HG03575 (cell line): ENCODE measurements at regions not wholly inside any gene's neighbourhood (a gene's known extent, or its start where the extent isn't known, plus 50 kb on each side); places are given as distances from the start of the nearest gene placed in this dataset.

Experiments
- ATAC-seq: cut with Tn5 transposase; IDR thresholded peaks from one replicate; pipeline ENCODE4 v1.9.1; 2021; ENCODE audit not compliant: unreplicated experiment, insufficient number of reproducible peaks, low FRiP score; ENCODE audit errors: extremely low read depth

DNA sequence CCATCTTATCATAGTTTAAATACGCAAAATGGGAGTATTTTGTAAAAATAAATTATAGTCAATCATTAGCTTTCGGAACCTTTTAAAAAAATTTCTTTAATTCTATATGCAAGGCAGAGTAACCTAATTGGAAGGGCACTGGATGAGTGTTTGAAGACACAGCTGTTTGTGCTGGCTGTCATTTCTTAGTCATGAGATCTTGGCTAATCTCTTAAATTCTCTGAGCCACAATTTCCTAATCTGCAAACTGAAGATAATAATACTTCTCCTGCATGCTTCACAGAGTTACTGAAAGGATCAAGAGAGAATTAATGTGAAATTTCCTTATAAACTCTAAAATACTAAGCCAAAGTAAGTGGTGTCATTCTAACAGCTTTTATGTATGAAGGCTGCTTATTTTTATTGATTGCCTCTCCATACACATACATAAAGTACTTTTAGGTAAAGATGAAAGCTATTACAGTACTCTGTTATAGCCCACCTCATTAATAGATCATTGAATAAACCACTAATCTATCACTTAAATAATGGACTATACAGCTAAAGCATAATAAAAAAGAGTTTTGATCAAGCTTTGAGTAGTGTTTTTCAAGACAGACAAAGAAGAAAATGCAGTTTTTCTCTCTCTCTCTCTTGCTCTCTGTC, 383.7 kb upstream of the IRAK1BP1 start:
- no peak for ATAC-seq

DNA sequence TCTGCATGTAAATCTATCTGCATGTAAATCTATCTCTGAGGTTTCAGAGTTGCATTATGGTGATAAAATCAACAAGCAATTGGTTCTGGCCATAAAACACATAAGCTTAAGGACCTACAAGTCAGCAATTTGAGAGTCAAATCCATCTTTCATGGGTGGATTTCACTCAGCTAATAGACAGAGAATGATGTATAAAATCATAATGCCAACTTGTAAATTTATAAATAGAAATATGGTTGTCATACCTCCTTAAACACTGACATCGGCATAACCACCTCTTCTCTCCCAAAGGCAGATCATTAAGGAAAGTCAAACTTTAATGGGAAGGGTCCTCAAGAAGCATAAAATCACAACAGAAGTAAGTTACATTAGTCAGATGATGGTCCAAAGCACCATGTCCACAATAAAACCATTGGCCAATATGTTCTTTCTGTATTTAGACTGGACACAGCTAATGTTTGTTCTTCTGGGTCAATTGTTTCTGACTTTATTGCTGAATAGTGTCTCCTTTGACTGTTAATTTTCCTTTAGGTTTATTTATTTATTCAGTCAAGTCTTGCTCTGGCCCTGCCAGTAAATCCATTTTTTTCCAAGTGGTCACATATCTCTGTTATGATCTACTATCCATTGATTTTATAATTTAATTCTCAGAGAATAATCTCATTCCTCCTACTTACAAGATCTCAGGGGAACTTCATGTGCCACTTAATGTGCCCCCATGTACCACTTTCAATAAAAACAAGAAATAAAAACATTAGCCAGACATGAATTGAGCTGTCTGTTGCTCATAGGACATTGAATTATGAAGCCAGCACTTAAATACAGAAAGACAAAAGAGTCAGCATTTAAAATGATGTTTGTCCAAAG, 382.9 kb upstream of the IRAK1BP1 start:
- ATAC-seq, result no peak

DNA sequence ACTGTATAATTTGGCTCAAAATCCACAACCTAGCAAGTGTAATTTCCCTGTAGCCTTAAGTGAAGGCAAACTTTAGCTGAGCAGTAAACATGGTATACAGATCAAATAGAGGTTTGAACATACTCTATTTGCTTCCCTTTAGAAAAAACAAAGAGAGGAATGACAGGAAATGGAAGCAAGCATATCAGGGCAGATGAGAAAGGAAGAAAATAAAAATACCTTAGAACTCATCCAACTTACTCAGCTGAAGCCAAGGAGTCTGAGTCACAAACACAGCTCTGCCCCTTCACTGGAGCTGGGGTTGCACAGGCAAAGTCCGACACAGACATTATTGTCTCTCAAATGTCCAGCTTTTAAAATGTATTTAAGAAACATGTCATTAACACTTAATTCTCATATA, 379.9 kb upstream of the IRAK1BP1 start:
- no peak for ATAC-seq

DNA sequence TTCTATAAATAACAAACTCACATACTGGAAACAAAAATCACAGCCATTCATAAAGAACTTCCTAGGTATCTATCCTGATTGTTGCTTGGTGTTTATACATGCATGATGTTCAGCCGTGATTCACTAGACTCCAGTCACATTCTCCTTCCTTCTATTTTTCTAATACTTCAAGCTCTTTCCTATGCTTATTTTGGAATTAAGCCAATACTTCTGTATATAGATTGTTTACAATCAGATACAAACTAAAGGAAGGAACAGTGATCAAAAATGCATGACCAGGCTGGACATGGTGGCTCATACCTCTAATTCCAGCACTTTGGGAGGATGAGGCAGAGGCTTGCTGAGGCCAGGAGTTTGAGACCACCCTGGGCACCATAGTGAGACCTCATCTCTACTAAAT, 377.5 kb upstream of the IRAK1BP1 start:
- ATAC-seq, result no peak

DNA sequence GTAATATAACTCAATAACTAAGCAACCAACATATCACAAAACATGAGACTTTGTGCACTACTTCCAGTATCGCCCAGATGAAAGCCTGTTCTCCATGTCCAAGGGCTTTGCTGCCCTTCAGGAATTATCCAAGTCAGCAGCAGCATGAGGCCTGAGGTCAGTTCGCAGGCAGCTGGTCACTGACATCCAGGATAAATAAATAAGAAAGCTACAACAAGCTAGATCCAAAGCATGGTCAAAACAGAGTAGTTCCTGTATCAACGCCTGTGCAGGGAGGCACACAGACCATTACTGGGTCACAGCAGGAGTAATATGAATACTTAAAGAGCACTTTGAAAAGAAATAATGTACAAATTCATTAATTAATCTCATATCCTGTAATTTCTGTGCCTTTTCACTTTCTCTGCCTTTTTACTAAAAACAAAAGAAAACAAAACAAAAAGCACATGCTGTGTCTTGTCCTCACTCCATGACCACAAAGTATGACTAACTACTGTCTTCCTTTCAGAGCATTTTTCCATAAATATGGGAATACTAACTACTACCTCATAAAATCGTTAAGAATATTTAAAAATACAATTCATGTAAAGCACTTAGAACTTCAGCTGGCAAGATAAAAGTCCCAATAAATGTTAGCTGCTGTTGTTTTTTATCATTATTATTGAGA, 374.9 kb upstream of the IRAK1BP1 start:
- no peak for ATAC-seq

DNA sequence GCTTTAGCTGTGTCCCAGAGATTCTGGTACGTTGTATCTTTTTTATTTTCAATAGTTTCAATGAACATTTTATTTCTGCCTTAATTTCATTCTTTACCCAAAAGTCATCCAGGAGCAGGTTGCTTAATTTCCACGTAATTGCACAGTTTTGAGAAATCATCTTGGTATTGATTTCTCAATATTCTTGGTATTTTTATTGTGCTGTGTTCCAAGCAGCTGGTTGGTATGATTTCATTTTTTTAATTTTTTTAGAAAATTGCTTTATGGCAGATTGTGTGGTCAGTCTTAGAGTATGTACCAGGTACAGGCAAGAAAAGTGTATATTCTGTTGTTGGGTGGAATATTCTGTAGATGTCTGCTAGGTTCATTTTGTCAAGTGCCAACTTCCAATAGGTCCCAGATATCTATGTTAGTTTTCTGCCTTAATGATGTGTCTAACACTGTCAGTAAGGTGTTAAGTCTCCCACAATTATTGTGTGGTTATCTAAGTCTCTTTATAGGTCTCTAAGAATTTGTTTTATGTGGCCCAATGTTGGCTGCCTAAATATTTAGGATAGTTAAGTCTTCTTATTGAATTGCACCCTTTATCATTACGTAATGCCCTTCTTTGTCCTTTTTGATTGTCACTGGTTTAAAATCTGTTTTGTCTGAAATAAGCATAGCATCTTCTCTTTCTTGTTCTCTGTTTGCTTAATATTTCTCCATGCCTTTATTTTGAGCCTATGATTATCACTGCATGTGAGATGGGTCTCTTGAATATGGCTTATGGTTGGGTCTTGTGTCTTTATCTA, 366.9 kb upstream of the IRAK1BP1 start:
- no peak for ATAC-seq

DNA sequence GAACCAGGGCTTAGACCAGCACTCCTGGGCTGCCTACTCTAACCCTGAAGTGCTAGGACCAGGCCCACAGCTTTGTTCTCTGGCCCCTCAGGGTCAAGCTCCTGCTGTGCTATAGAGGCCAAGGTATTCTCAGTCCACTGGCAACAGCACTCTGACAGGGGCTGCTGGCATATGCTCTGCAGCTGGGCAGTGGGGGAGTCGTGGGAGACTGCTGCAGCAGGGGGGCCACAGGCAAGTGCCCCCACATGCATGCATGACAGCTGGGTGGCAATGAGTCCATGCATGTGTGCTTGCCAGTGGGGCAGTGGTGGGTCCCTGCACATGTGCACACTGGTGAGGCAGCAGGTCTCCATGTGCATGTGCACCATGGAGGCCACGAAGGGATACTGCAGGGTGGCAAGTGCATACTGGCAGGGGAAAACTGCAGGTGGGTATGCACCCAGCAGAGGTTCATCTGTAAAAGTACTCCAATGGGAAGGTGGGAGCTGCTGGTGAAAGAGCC, 364.9 kb upstream of the IRAK1BP1 start:
- ATAC-seq, result no peak

DNA sequence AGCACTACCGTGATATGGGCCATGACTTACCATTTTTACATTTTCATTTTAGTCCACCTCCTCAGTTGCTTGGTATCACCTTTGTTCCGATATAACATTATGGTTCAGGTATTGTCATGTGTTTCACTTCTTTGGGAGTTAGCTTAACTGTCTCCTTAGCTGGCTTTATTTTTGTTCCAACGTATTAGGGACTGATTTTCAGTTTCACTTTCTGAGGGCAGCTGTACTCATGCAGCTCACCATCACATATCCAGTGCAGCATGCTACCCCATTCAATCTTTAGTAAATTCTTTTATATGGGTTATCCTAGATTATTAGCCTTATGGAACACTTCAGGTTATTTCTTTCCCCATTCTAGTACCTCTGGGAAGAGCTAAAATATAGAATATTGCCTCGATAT, 362.2 kb upstream of the IRAK1BP1 start:
- no peak for ATAC-seq

DNA sequence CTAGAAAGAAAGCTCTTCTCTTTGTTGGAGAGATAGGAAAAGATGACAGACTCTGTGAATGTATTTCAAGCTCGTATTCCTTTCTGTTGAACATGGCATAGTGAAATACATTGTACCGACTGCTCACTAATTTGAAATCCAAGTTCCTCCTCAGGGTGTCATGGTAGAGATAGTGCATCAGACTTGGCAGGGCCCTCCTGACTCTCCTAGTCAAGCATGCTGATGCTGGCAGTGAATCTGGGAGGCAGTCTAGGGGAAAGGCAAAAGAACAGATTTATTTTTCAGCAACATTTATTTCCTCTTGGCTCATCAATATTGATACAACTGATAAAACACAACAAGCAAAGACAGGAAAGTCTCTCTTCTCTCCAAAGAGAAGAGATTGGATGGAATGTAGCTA, 356.3 kb upstream of the IRAK1BP1 start:
- no peak for ATAC-seq

DNA sequence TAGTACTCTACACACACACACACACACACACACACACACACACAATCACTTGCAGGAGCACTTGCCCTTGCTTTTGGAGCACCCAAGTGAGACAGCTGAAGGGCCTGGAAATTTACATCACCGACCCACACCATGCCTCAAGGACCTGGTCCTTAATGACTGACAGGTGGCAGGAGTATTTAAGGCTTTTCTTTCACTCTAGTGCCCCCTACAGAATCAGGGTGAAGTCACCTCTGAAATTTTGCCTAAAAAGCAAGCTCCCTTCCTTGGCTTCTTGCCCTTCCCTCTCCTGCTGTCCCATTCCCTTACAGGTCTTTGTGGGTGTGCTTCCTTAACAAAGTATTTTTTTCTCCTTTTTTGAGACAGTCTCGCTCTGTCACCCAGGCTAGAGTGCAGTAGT, 353.5 kb upstream of the IRAK1BP1 start:
- no peak for ATAC-seq

DNA sequence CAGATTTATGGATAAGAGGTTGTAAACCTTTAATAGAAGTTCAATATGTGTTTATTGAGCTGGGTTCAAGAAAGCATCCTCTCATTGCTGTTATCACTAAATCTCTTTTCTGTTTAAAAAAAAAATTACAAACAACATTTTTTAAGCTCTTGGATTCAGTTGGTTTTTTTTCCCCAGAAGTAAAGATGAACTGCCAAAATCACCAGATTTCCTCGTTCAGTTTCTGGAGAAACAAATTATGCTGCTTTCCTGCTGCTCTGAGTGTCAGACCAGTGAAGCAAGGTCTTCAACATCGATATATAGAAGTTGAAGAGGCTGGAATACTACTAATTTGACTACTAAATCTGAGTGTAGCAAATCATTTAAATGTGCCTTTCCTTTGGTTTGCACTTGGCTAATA, 352.1 kb upstream of the IRAK1BP1 start:
- ATAC-seq, result no peak

DNA sequence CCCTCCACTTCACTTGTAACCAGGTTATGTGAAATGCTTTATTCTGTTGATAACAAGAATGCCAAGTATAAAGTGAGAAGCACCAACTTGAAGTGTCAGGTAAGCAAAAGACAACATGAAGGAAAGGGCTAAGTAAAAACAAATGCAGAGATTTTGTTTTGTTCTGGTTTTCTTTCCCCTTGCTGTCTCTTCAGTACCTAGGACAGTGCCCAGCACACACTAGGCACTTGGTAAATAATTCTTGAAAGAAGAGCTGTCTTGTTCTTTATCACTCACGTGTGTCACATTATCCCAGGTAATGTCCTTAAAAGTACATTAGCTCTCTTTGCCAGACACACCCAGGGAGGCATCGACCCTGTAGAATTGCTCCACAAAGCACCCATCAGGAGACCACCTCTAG, 350.0 kb upstream of the IRAK1BP1 start:
- ATAC-seq, result no peak

DNA sequence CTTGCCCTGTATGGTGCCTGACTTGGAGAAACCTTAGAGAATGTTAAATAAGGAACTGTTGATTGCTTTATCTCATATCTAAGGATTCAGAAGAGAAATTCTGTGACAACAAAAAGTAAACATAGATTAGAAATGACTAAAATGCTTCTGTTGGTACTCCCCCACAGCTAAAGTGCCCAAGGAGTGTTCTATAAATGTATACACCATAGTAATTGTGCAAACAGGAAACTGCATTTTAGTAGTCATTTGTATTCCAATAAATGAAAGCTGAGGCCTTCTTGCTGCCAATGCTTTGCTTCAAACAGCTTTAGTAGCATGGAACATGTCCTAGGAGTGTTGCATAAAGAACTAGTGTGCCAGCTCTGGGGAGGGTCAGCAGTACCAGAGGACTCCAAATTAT, 343.7 kb upstream of the IRAK1BP1 start:
- no peak for ATAC-seq

DNA sequence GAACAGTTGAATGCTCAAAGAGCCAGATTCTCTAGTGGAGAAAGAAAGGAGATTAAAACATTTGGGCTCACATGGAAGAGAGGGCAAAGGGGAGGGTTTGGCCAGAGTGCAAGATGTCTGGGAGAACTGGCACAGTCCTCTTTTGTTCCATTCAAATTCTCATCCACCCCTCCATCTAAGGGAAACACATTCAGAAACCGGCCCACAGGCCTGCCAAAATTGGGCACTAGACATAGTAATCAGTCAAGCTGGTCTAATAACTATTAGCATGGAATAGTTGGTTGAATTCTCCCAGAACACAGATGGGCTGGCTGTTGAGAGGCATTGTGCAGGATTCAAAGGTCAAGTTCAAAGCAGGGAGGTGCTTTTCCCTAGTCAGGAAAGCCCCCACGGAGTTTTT, 341.4 kb upstream of the IRAK1BP1 start:
- ATAC-seq, result no peak

DNA sequence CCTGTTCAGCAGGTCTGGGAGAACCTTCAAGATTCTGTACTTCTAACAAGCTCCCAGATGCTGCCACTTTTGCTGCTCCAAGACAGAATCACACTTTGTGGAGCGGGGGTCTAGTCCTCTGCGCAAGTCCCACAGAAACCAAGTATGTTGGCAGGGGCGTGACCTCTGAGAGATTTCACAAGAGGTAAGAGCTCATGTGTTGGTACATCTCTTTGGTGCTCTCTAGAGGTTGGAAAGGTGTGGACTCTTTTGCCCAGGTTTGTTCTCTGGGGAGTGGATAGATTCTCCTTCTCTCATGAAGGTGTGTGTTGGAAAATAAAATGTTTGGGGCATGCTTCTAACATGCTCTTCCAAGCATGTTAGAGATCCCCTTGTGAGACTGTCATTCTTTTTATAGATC, 340.9 kb upstream of the IRAK1BP1 start:
- ATAC-seq, result no peak

DNA sequence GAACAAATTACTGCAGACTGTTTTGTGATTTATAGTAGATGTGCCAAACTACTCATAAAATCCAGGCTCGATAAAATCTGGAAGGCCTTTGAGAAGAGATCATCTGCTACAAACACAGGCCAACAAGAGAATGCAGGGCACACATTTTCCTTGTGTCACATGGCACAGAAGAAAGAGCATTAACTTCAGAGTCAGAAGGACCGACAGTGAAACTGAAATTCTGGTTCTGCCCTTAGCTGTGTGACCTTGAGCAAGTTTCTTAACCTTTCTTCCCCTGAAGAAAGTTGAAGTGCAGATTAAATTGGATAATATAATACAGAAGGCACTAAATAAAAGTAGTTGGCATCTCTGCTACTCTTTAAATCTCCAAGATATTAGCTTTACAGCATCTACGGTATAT, 338.4 kb upstream of the IRAK1BP1 start:
- ATAC-seq, result no peak

DNA sequence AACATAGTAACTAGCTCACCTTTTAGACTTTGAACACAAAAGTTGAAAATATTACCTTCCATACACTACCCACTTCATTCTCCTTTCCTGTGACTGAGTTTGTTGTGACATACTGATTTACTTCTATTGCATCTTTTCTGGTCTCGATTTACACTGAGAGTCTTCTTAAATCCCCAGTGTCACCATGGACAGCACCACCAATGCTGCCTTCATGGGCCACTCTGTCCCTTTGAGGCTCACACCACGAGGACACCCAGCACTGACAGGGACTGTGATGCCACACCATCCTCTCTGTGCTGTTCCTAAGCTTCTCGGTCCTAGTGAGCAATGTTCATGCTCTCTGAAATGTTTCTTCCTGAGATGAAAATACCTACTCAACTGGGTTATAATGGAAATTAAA, 337.1 kb upstream of the IRAK1BP1 start:
- no peak for ATAC-seq

DNA sequence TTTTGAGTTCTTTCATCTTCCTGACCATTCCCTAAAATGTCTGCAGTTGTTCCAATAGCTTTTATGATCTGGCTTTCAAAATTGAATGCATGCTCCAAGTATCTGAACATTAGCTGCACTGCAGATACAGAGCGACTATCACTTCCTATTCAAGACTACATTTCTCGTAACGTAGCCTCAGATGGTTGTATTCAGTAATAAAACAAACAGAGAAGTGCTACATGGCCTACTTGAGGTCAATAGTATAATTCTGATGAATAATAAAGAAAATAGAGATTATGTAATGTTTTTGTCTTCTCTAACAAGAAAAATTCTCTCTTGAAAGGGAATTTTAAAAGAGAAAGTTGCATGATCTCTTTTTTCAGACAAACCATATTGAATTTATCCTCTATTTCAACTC, 333.9 kb upstream of the IRAK1BP1 start:
- no peak for ATAC-seq

DNA sequence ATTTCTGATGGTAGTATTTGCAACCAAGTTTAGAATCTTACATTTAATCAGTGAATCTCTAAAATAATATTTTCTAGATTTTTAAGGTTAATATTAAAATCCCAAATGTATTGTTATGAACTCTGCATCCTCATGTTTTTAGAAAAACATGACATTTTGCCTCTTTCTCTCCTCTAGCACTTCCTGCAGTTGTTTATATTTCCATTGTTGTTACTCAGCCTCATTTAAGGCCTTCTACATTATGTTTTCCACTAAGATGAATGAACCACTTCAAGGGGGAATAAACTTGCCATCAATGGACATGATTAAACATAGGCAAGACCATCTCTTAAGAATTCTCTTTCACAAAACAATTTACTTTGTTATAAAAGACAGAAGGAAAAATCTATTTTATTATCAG, 333.5 kb upstream of the IRAK1BP1 start:
- ATAC-seq, result no peak
